ENCODE measurements at regions not wholly inside any gene's neighbourhood (a gene's known extent, or its start where the extent isn't known, plus 50 kb on each side); places are given as distances from the start of the nearest gene placed in this dataset.

- no peak for TF ChIP-seq CTCF (IDR thresholded peaks at IDR 0.05)
- TF ChIP-seq POLR2A (IDR thresholded peaks at IDR 0.05) = no peak
These were observed 827.1 kb upstream of the FANCL start for GRCh38 chr2:59068255-59068654.
